Thoracic aorta (tissue), 2 donors: ENCODE measurements at regions not wholly inside any gene's neighbourhood (a gene's known extent, or its start where the extent isn't known, plus 50 kb on each side); places are given as distances from the start of the nearest gene placed in this dataset.

ENCODE experiments used
- ATAC-seq: fragments of 150-250 bp; one replicate; pipeline ENCODE4 v1.8.0; 2017; ENCODE audit warnings: low read depth; ENCODE audit not compliant: insufficient number of reproducible peaks, low FRiP score
- DNase-seq: peaks from one replicate; pipeline ENCODE4 v3.0.0-alpha.2; 2020; ENCODE audit warnings: low spot score
- H3K27ac ChIP-seq, 2 donors: fragments of 200-600 bp; sonication (generic); 1 replicate in 1 of 2; 2 replicates in 1 of 2; pipeline ENCODE4 v1.5.1; 2016; ENCODE audit warnings: mild to moderate bottlenecking in 2 of 2, moderate library complexity in 2 of 2
- H3K27me3 ChIP-seq: fragments of 200-600 bp; sonication (generic); replicated peaks from 2 replicates; pipeline ENCODE4 v1.6.0; 2016; ENCODE audit warnings: mild to moderate bottlenecking; ENCODE audit not compliant: insufficient read depth
- H3K36me3 ChIP-seq: fragments of 200-600 bp; sonication (generic); one replicate; pipeline ENCODE4 v1.5.1; 2016
- H3K4me1 ChIP-seq, 2 donors: fragments of 200-600 bp; sonication (generic); 1 replicate in 1 of 2; 2 replicates in 1 of 2; pipeline versions ENCODE4 v1.5.1 to v1.6.0; 2016; ENCODE audit warnings: low read depth in 2 of 2, mild to moderate bottlenecking in 1 of 2; ENCODE audit not compliant: control insufficient read depth in 1 of 2
- H3K4me3 ChIP-seq: fragments of 200-600 bp; sonication (generic); 2 replicates; pipeline ENCODE4 v1.5.1; 2016; ENCODE audit warnings: mild to moderate bottlenecking
- H3K9me3 ChIP-seq: fragments of 200-600 bp; sonication (generic); 2 replicates; pipeline ENCODE4 v1.5.1; 2016
- CTCF ChIP-seq: fragments of 200-600 bp; sonication (generic); IDR thresholded peaks from one replicate; pipeline ENCODE4 v1.5.1; 2019; ENCODE audit warnings: antibody characterized with exemption

GRCh38 chr7:32150589-32150988 lies 80.4 kb upstream of the PDE1C start:
- Histone ChIP-seq H3K27me3 (no peaks in the 10 kb centered on the region), H3K4me1 (peaks cover 3 to 10% of the 10 kb centered on the region in 2 donors), H3K4me3 (no peak overlapping the region), H3K27ac (no peak overlapping the region), H3K9me3 (peaks cover 6% of the 10 kb centered on the region), H3K36me3 (no peaks in the 10 kb centered on the region)
- TF ChIP-seq CTCF: no peak
- ATAC-seq (no peak), DNase-seq (no peak)

DNA sequence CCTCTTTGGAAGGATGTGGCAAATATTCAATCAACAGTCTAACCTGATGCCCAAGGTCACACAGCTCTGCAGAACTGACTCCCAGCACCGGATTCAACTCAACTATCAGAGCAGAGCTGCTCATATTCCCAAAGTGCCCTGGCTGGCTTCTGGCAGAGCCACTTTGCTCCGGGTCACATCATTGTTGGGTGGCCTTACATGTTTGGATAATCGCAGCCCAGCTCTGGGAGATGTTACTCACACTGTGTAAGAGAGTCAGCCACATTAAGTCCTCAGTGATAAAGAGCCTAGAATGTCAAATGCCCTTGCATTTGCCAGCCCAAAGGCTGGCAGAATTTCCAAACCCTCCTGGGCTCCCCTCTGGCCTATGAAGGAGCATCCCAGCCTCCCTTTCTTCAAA lies 79.8 kb upstream of the PDE1C start:
- Histone ChIP-seq H3K4me3 (no peak overlapping the region), H3K27ac (no peak overlapping the region), H3K27me3 (no peaks in the 10 kb centered on the region), H3K4me1 (peaks cover 3 to 9% of the 10 kb centered on the region in 2 donors), H3K36me3 (no peaks in the 10 kb centered on the region), H3K9me3 (peaks cover 6% of the 10 kb centered on the region)
- no peak for TF ChIP-seq CTCF
- DNase-seq (no peak), ATAC-seq (no peak)

DNA sequence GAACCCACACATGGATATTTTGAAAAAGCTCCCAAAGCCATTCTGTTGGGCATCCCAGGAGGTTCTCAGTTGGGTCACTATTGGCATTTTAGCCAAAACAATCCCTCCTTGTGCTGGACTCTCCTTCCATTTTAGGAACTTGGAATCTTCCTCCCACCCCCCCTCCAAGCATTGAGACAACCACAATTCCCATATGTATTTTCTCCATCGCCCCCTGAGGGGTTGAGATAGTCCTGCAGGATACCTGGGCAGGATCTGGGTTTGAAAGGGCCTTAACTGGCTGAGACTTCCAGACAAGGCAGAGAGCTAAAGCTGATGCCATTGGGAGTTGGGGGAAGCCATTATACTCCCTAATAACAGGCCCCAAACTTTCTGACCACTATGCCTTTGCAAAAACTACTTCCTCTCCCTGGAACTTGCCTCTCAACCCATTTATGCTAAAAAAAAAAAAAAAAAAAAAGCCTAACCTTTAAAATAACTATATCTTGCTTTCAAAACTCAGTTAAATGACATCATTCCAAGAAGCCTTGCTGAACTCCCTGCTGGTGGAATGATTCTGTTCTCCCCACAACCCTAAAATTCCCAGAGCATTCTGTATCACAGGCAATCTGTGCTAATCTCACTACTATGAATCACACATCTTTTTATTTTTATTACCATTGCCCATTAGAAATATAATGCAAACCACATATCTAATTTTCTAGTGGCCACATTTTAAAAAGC lies 77.5 kb upstream of the PDE1C start:
- H3K9me3 ChIP-seq: peaks cover 6% of the 10 kb centered on the region
- DNase-seq: no peak
- TF ChIP-seq CTCF: no peak
- no peaks in the 10 kb centered on the region for H3K27me3 ChIP-seq
- no peak overlapping the region for H3K27ac ChIP-seq
- no peaks in the 10 kb centered on the region for H3K36me3 ChIP-seq
- H3K4me3 ChIP-seq: no peak overlapping the region
- ATAC-seq: no peak
- no peaks in the 10 kb centered on the region for H3K4me1 ChIP-seq

GRCh38 chr7:32145911-32146310 lies 75.7 kb upstream of the PDE1C start:
- ATAC-seq: no peak

GRCh38 chr7:32144676-32145075 lies 74.5 kb upstream of the PDE1C start:
- H3K36me3 ChIP-seq: no peaks in the 10 kb centered on the region
- no peak for DNase-seq
- no peak overlapping the region for H3K27ac ChIP-seq
- H3K9me3 ChIP-seq: peaks cover 6% of the 10 kb centered on the region
- no peak for TF ChIP-seq CTCF
- H3K4me3 ChIP-seq: no peak overlapping the region
- ATAC-seq: no peak
- no peaks in the 10 kb centered on the region for H3K4me1 ChIP-seq
- H3K27me3 ChIP-seq: no peaks in the 10 kb centered on the region

More at GRCh38 chr7:32145911-32146310, 75.7 kb upstream of the PDE1C start:
- H3K4me3 ChIP-seq: no peak overlapping the region
- TF ChIP-seq CTCF: no peak
- H3K9me3 ChIP-seq: peaks cover 6% of the 10 kb centered on the region
- no peaks in the 10 kb centered on the region for H3K4me1 ChIP-seq
- H3K36me3 ChIP-seq: no peaks in the 10 kb centered on the region
- no peak overlapping the region for H3K27ac ChIP-seq
- no peak for DNase-seq
- H3K27me3 ChIP-seq: no peaks in the 10 kb centered on the region
